H9 (cell line): ENCODE measurements at regions not wholly inside any gene's neighbourhood (a gene's known extent, or its start where the extent isn't known, plus 50 kb on each side); places are given as distances from the start of the nearest gene placed in this dataset.

Experiments
- DNase-seq: peaks from one replicate; pipeline ENCODE4 v3.0.0-alpha.2; 2017
- H2AFZ ChIP-seq: one replicate; pipeline ENCODE4 v1.6.1; 2013; ENCODE audit warnings: mild to moderate bottlenecking, low read length, control low read depth, moderate library complexity
- H2AK5ac ChIP-seq: 2 replicates; pipeline ENCODE4 v1.6.1; 2013; ENCODE audit warnings: low read length, control low read depth, mixed read lengths; ENCODE audit not compliant: insufficient read length
- H2BK120ac ChIP-seq: one replicate; pipeline ENCODE4 v1.6.1; 2013; ENCODE audit warnings: low read depth, mild to moderate bottlenecking, low read length, control low read depth, inconsistent platforms; ENCODE audit not compliant: poor library complexity, severe bottlenecking
- H2BK12ac ChIP-seq: 2 replicates; pipeline ENCODE4 v1.6.1; 2013; ENCODE audit warnings: low read length, control low read depth, mixed read lengths, low read depth; ENCODE audit not compliant: insufficient read length
- H2BK15ac ChIP-seq: 2 replicates; pipeline ENCODE4 v1.6.1; 2013; ENCODE audit warnings: low read depth, low read length, control low read depth
- H2BK20ac ChIP-seq: one replicate; pipeline ENCODE4 v1.6.1; 2013; ENCODE audit warnings: low read depth, mild to moderate bottlenecking, low read length, control low read depth, inconsistent platforms; ENCODE audit not compliant: poor library complexity, severe bottlenecking
- H2BK5ac ChIP-seq: 2 replicates; pipeline ENCODE4 v1.6.1; 2013; ENCODE audit warnings: low read length, control low read depth, mixed read lengths; ENCODE audit not compliant: insufficient read length
- H3K14ac ChIP-seq: 2 replicates; pipeline ENCODE4 v1.6.1; 2013; ENCODE audit warnings: low read length, control low read depth; ENCODE audit not compliant: insufficient read depth
- H3K18ac ChIP-seq: 2 replicates; pipeline ENCODE4 v1.6.1; 2013; ENCODE audit warnings: low read depth, mild to moderate bottlenecking, mixed read lengths, low read length, control low read depth; ENCODE audit not compliant: insufficient read length
- H3K23ac ChIP-seq: 2 replicates; pipeline ENCODE4 v1.6.1; 2013; ENCODE audit warnings: low read length, control low read depth, mixed read lengths, low read depth; ENCODE audit not compliant: insufficient read length
- H3K23me2 ChIP-seq: 2 replicates; pipeline ENCODE4 v1.6.1; 2013; ENCODE audit warnings: low read depth, mild to moderate bottlenecking, mixed read lengths, low read length, control low read depth; ENCODE audit not compliant: insufficient read length, poor library complexity, severe bottlenecking
- H3K27ac ChIP-seq: 2 replicates; pipeline ENCODE4 v1.5.1; 2013; ENCODE audit warnings: low read length, control low read depth, mixed read lengths, low read depth; ENCODE audit not compliant: insufficient read length
- H3K27me3 ChIP-seq: 2 replicates; pipeline ENCODE4 v1.6.1; 2013; ENCODE audit warnings: low read length, control low read depth, inconsistent platforms; ENCODE audit not compliant: insufficient read depth
- H3K4ac ChIP-seq: 2 replicates; pipeline ENCODE4 v1.6.1; 2013; ENCODE audit warnings: low read depth, mild to moderate bottlenecking, control low read depth, inconsistent platforms, low read length, moderate library complexity
- H3K4me1 ChIP-seq: 2 replicates; pipeline ENCODE4 v1.6.1; 2013; ENCODE audit warnings: low read length, control low read depth, inconsistent platforms; ENCODE audit not compliant: insufficient read depth
- H3K4me2 ChIP-seq: 2 replicates; pipeline ENCODE4 v1.6.1; 2013; ENCODE audit warnings: low read length, control low read depth, mixed read lengths; ENCODE audit not compliant: insufficient read length, insufficient read depth
- H3K56ac ChIP-seq: 2 replicates; pipeline ENCODE4 v1.6.1; 2013; ENCODE audit warnings: low read depth, mild to moderate bottlenecking, mixed read lengths, low read length, control low read depth; ENCODE audit not compliant: insufficient read length
- H3K79me1 ChIP-seq: 2 replicates; pipeline ENCODE4 v1.6.1; 2013; ENCODE audit warnings: low read depth, mild to moderate bottlenecking, moderate library complexity, low read length, control low read depth, inconsistent platforms; ENCODE audit not compliant: insufficient read depth, poor library complexity, severe bottlenecking
- H3K79me2 ChIP-seq: 2 replicates; pipeline ENCODE4 v1.6.1; 2013; ENCODE audit warnings: low read length, control low read depth, inconsistent platforms; ENCODE audit not compliant: insufficient read depth
- H3K9ac ChIP-seq: 2 replicates; pipeline ENCODE4 v1.6.1; 2013; ENCODE audit warnings: low read length, control low read depth, mixed read lengths; ENCODE audit not compliant: insufficient read length; ENCODE audit errors: extremely low read depth
- H3K9me3 ChIP-seq: one replicate; pipeline ENCODE4 v1.6.1; 2013; ENCODE audit warnings: low read depth, low read length, inconsistent platforms; ENCODE audit not compliant: control insufficient read depth
- H3T11ph ChIP-seq: one replicate; pipeline ENCODE4 v1.6.1; 2013; ENCODE audit warnings: mild to moderate bottlenecking, low read length, control low read depth, inconsistent platforms
- H4K20me1 ChIP-seq: one replicate; pipeline ENCODE4 v1.6.1; 2013; ENCODE audit not compliant: control insufficient read depth, insufficient read length, insufficient read depth
- H4K5ac ChIP-seq: 2 replicates; pipeline ENCODE4 v1.6.1; 2013; ENCODE audit warnings: low read depth, mild to moderate bottlenecking, mixed read lengths, low read length, control low read depth; ENCODE audit not compliant: insufficient read length
- H4K8ac ChIP-seq: replicated peaks from 2 replicates; pipeline ENCODE4 v1.6.1; 2013; ENCODE audit warnings: low read length, control low read depth, mixed read lengths, low read depth; ENCODE audit not compliant: insufficient read length
- H4K91ac ChIP-seq: 2 replicates; pipeline ENCODE4 v1.6.1; 2013; ENCODE audit warnings: low read depth, mild to moderate bottlenecking, moderate library complexity, mixed read lengths, low read length, control low read depth; ENCODE audit not compliant: insufficient read length
- H3K27ac Mint-ChIP-seq, 3 experiments: 2 replicates in 2 of 3; 3 replicates in 1 of 3; pipeline ENCODE4 v1.8.0; 2020 to 2021; ENCODE audit warnings: mixed read lengths in 3 of 3, mild to moderate bottlenecking in 1 of 3, moderate library complexity in 1 of 3
- H3K27me3 Mint-ChIP-seq: 2 replicates; pipeline ENCODE4 v1.8.0; 2021; ENCODE audit warnings: low read depth, mild to moderate bottlenecking, moderate library complexity, mixed read lengths
- H3K36me3 Mint-ChIP-seq, 3 experiments: 2 replicates in 2 of 3; 3 replicates in 1 of 3; pipeline ENCODE4 v1.8.0; 2020 to 2021; ENCODE audit warnings: low read depth in 3 of 3, mixed read lengths in 3 of 3; ENCODE audit not compliant: insufficient read depth in 1 of 3
- H3K4me1 Mint-ChIP-seq, 2 experiments: 2 replicates each; pipeline ENCODE4 v1.8.0; 2020; ENCODE audit warnings: mixed read lengths in 2 of 2
- H3K4me3 Mint-ChIP-seq, 2 experiments: 2 replicates in 1 of 2; 3 replicates in 1 of 2; pipeline ENCODE4 v1.8.0; 2020 to 2021; ENCODE audit warnings: mild to moderate bottlenecking in 2 of 2, mixed read lengths in 2 of 2, moderate library complexity in 1 of 2
- H3K9me3 Mint-ChIP-seq, 2 experiments: 2 replicates in 1 of 2; 3 replicates in 1 of 2; pipeline ENCODE4 v1.8.0; 2020; ENCODE audit warnings: mild to moderate bottlenecking in 2 of 2, mixed read lengths in 2 of 2, moderate library complexity in 1 of 2
- CTCF ChIP-seq: fragments of 200-600 bp; sonication (generic); conservative IDR thresholded peaks from 3 replicates; pipeline ENCODE4 v1.8.0; 2021; ENCODE audit warnings: antibody characterized with exemption, mild to moderate bottlenecking
- WGBS: extraction: QIAGEN DNeasy Blood & Tissue Kit; methylation state at CpG from one replicate; pipeline ENCODE4 v1.1.7; 2013; ENCODE audit warnings: missing lambda C conversion rate, low lambda C conversion rate, mixed read lengths; ENCODE audit not compliant: insufficient read length; ENCODE audit errors: extremely low coverage; 5-methylcytosine and 5-hydroxymethylcytosine counted together

- no peak overlapping the region for H3K27ac Mint-ChIP-seq
- no peak overlapping the region for H3K9ac ChIP-seq
- peaks cover 11 to 15% of the 10 kb centered on the region in 2 experiments for H3K4me1 Mint-ChIP-seq
- H2AK5ac ChIP-seq = no peak overlapping the region
- H4K20me1 ChIP-seq = no peaks in the 10 kb centered on the region
- H3K4me1 ChIP-seq = no peaks in the 10 kb centered on the region
- no peak overlapping the region for H3K4ac ChIP-seq
- no peak overlapping the region for H2AFZ ChIP-seq
- H3K18ac ChIP-seq = no peak overlapping the region
- no CpG with 5 or more reads among the region's 3 CpGs for WGBS
- no peak overlapping the region for H3K4me2 ChIP-seq
- H3K79me1 ChIP-seq = no peaks in the 10 kb centered on the region
- H3K27ac ChIP-seq = no peak overlapping the region
- peaks cover 2 to 5% (median 3%) of the 10 kb centered on the region in 3 experiments; a peak in 4 of 7 replicates for H3K36me3 Mint-ChIP-seq
- no peak overlapping the region for H3K23ac ChIP-seq
- H2BK120ac ChIP-seq = no peak overlapping the region
- no peaks in the 10 kb centered on the region for H3K27me3 ChIP-seq
- H2BK20ac ChIP-seq = no peak overlapping the region
- H3K4me3 Mint-ChIP-seq = no peak overlapping the region
- H3K23me2 ChIP-seq = no peaks in the 10 kb centered on the region
- no peak overlapping the region for H3T11ph ChIP-seq
- H3K79me2 ChIP-seq = no peaks in the 10 kb centered on the region
- H4K91ac ChIP-seq = no peak overlapping the region
- H3K27me3 Mint-ChIP-seq = peaks cover 6% of the 10 kb centered on the region
- H2BK12ac ChIP-seq = no peak overlapping the region
- H3K14ac ChIP-seq = no peak overlapping the region
- H4K8ac ChIP-seq = no peak overlapping the region
- no peak overlapping the region for H2BK5ac ChIP-seq
- peaks cover 7 to 17% of the 10 kb centered on the region in 2 experiments; a peak in 4 of 5 replicates for H3K9me3 Mint-ChIP-seq
- TF ChIP-seq CTCF = no peak
- no peak for DNase-seq
- no peak overlapping the region for H4K5ac ChIP-seq
- no peak overlapping the region for H2BK15ac ChIP-seq
- no peak overlapping the region for H3K56ac ChIP-seq
- no peaks in the 10 kb centered on the region for H3K9me3 ChIP-seq
Observed at GRCh38 chr2:402206-402605, 114.3 kb upstream of the ALKAL2 start.
